Neural cell (in vitro differentiated cells): ENCODE measurements at regions not wholly inside any gene's neighbourhood (a gene's known extent, or its start where the extent isn't known, plus 50 kb on each side); places are given as distances from the start of the nearest gene placed in this dataset.

Source experiments
- EP300 ChIP-seq: fragments of 450-650 bp; conservative IDR thresholded peaks from 2 replicates; pipeline ENCODE4 v1.6.1; 2014; ENCODE audit warnings: antibody characterized with exemption, mild to moderate bottlenecking, moderate library complexity; ENCODE audit not compliant: poor library complexity, severe bottlenecking
- EZH2 ChIP-seq: fragments of 200-600, 300-800 bp; shearing (Covaris generic), sonication (generic); IDR thresholded peaks from 2 replicates; pipeline ENCODE4 v1.6.1; 2014; ENCODE audit warnings: antibody characterized with exemption, low read length, borderline replicate concordance, mild to moderate bottlenecking; ENCODE audit not compliant: insufficient read depth, poor library complexity, severe bottlenecking
- POLR2AphosphoS5 ChIP-seq: IDR thresholded peaks from 2 replicates; pipeline ENCODE4 v1.6.1; 2012
- RAD21 ChIP-seq: fragments of 450-650 bp; conservative IDR thresholded peaks from 2 replicates; pipeline ENCODE4 v1.6.1; 2014; ENCODE audit warnings: antibody characterized with exemption, mild to moderate bottlenecking, moderate library complexity
- TF ChIP-seq, protein P1 (sequence below): fragments of 450-650 bp; IDR thresholded peaks from 2 replicates; pipeline ENCODE4 v1.5.1; 2014; ENCODE audit warnings: antibody characterized with exemption, mild to moderate bottlenecking, moderate library complexity; ENCODE audit not compliant: poor library complexity, severe bottlenecking
- TF ChIP-seq, protein P2 (sequence below): IDR thresholded peaks from 2 replicates; pipeline ENCODE4 v1.6.1; 2012; ENCODE audit warnings: borderline replicate concordance

DNA sequence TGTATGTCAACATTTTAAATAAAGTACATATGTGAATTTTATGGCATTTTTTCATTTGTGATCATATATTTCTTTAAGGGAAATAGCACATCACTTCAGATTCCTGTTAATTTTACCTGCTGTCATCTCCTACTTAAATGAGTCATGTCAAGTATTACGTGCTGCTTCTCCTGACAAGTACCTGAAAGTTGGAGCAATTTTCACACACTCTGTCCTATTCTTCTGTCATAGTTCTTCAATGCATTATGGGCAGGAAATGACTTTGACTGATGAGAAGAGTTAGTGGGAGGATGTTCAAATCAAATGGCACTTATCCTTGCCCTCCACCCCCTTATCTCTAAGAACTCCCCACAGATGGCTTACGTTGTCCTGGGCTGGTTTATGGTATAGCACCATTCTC is 64.2 kb upstream of the SYTL5 start:
- TF ChIP-seq EZH2 (no peak), EP300 (peak; percentile 92), RAD21 (no peak), POLR2AphosphoS5 (peak; percentile 54)
- TF ChIP-seq, protein P1, sequence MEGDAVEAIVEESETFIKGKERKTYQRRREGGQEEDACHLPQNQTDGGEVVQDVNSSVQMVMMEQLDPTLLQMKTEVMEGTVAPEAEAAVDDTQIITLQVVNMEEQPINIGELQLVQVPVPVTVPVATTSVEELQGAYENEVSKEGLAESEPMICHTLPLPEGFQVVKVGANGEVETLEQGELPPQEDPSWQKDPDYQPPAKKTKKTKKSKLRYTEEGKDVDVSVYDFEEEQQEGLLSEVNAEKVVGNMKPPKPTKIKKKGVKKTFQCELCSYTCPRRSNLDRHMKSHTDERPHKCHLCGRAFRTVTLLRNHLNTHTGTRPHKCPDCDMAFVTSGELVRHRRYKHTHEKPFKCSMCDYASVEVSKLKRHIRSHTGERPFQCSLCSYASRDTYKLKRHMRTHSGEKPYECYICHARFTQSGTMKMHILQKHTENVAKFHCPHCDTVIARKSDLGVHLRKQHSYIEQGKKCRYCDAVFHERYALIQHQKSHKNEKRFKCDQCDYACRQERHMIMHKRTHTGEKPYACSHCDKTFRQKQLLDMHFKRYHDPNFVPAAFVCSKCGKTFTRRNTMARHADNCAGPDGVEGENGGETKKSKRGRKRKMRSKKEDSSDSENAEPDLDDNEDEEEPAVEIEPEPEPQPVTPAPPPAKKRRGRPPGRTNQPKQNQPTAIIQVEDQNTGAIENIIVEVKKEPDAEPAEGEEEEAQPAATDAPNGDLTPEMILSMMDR = no peak
- TF ChIP-seq, protein P2, sequence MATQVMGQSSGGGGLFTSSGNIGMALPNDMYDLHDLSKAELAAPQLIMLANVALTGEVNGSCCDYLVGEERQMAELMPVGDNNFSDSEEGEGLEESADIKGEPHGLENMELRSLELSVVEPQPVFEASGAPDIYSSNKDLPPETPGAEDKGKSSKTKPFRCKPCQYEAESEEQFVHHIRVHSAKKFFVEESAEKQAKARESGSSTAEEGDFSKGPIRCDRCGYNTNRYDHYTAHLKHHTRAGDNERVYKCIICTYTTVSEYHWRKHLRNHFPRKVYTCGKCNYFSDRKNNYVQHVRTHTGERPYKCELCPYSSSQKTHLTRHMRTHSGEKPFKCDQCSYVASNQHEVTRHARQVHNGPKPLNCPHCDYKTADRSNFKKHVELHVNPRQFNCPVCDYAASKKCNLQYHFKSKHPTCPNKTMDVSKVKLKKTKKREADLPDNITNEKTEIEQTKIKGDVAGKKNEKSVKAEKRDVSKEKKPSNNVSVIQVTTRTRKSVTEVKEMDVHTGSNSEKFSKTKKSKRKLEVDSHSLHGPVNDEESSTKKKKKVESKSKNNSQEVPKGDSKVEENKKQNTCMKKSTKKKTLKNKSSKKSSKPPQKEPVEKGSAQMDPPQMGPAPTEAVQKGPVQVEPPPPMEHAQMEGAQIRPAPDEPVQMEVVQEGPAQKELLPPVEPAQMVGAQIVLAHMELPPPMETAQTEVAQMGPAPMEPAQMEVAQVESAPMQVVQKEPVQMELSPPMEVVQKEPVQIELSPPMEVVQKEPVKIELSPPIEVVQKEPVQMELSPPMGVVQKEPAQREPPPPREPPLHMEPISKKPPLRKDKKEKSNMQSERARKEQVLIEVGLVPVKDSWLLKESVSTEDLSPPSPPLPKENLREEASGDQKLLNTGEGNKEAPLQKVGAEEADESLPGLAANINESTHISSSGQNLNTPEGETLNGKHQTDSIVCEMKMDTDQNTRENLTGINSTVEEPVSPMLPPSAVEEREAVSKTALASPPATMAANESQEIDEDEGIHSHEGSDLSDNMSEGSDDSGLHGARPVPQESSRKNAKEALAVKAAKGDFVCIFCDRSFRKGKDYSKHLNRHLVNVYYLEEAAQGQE = no peak
